GM10266 (cell line): ENCODE measurements at regions not wholly inside any gene's neighbourhood (a gene's known extent, or its start where the extent isn't known, plus 50 kb on each side); places are given as distances from the start of the nearest gene placed in this dataset.
"Not testable (repeated sequence)": the region's sequence is repeated elsewhere in the genome, so short reads cannot be mapped to it uniquely, and the experiment has no call there.

ENCODE experiments used
- DNase-seq: peaks from one replicate; pipeline ENCODE4 v3.0.0; 2012; ENCODE audit errors: extremely low spot score
- CTCF ChIP-seq: IDR thresholded peaks from 2 replicates; pipeline ENCODE4 v1.5.1; 2012; ENCODE audit warnings: mild to moderate bottlenecking, low read depth; ENCODE audit not compliant: control insufficient read depth, insufficient read depth; ENCODE audit errors: missing control alignments

- TF ChIP-seq CTCF = no peak
Measured at GRCh38 chr2:122562775-122563174, 807.3 kb downstream of the TSN start.

GRCh38 chr2:122563781-122564180, 808.3 kb downstream of the TSN start:
- no peak for DNase-seq
- TF ChIP-seq CTCF = no peak

More at GRCh38 chr2:122562775-122563174, 807.3 kb downstream of the TSN start:
- no peak for DNase-seq

GRCh38 chr2:122564843-122565242, 809.4 kb downstream of the TSN start:
- TF ChIP-seq CTCF = no peak
- no peak for DNase-seq

GRCh38 chr2:122565364-122565763, 809.9 kb downstream of the TSN start:
- no peak for TF ChIP-seq CTCF
- DNase-seq = no peak

GRCh38 chr2:122570641-122571040, 815.2 kb downstream of the TSN start:
- TF ChIP-seq CTCF = no peak
- no peak for DNase-seq

GRCh38 chr2:122571471-122571870, 816.0 kb downstream of the TSN start:
- not testable (repeated sequence) for DNase-seq

- DNase-seq = no peak
- no peak for TF ChIP-seq CTCF
Measured at GRCh38 chr2:122575076-122575475, 819.6 kb downstream of the TSN start.

GRCh38 chr2:122583159-122583917, 827.9 kb downstream of the TSN start:
- no peak for DNase-seq
- no peak for TF ChIP-seq CTCF
